Spleen (tissue), 7 donors: ENCODE measurements at regions not wholly inside any gene's neighbourhood (a gene's known extent, or its start where the extent isn't known, plus 50 kb on each side); places are given as distances from the start of the nearest gene placed in this dataset.

Experiments used
- microRNA-seq, 3 donors: library from miRNA; unstranded; fragments of <30 nt; microRNA quantifications; one replicate each; pipeline versions ENCODE4 to v1.1.0, GENCODE V29; 2019 to 2020
- small RNA-seq, 4 donors: library from RNA; depleted of rRNA; stranded (forward); fragments of <200 nt; gene quantifications; one replicate each; pipeline ENCODE3, GENCODE V24; 2016
- donor health status: DM: no; HTN: no; CAD: no; lungs with moderate emphysema.
- donor health status: DM: no; HTN: no; CAD: no.
- donor health status: DM: yes; HTN: yes; CAD: no.

Small RNA genes in the stretch of these regions (microRNA-seq; reads per million reads assigned to microRNA genes)
- gene MIR3143: 1.1 to 5.6 (median 1.4) reads per million in 3 donors

Small RNA genes in the stretch of these regions (small RNA-seq; reads per million reads assigned to genes)
- gene MIR3143 (0 to 2.5 (median 0.35) reads per million in 4 donors), gene RNU2-62P (0.06 to 0.28 (median 0.14) reads per million in 4 donors)
